A673 (cell line): ENCODE measurements at regions not wholly inside any gene's neighbourhood (a gene's known extent, or its start where the extent isn't known, plus 50 kb on each side); places are given as distances from the start of the nearest gene placed in this dataset.

Experiments used
- BruUV-seq: library from RNA; stranded (reverse); fragments of 400-500 nt; replicated peaks from 2 replicates; lab custom pipeline; 2021; lab: Mats Ljungman, UMichigan
- CTCF ChIA-PET: fragments of 300-600 bp; sonication (Branson Sonifier 250); formaldehyde crosslinking; loops from one replicate; lab custom pipeline; 2022; ENCODE audit warnings: antibody characterized with exemption; lab: Charles Lee
- POLR2A ChIA-PET: fragments of 300-600 bp; sonication (Branson Sonifier 250); formaldehyde crosslinking; loops from one replicate; lab custom pipeline; 2022; ENCODE audit warnings: antibody characterized with exemption; ENCODE audit not compliant: low non-redundant PET; lab: Charles Lee
- DNase-seq: peaks from one replicate; pipeline ENCODE4 v3.0.0-alpha.2; 2015; ENCODE audit warnings: low spot score
- H3K27ac ChIP-seq: fragments of 200-600 bp; sonication (generic); 2 replicates; pipeline ENCODE4 v1.5.1; 2016; ENCODE audit warnings: mixed run types, low read depth, mild to moderate bottlenecking, mixed read lengths, antibody characterized with exemption, low read length; ENCODE audit not compliant: poor library complexity, severe bottlenecking
- H3K27me3 ChIP-seq: fragments of 200-600 bp; sonication (generic); replicated peaks from 2 replicates; pipeline ENCODE4 v1.6.1; 2017; ENCODE audit warnings: mixed run types, low read depth, mild to moderate bottlenecking, mixed read lengths, antibody characterized with exemption, low read length; ENCODE audit not compliant: insufficient read depth, poor library complexity
- H3K36me3 ChIP-seq: fragments of 200-600 bp; sonication (generic); 2 replicates; pipeline ENCODE4 v1.6.1; 2016; ENCODE audit warnings: mixed run types, mild to moderate bottlenecking, mixed read lengths, antibody characterized with exemption, low read length; ENCODE audit not compliant: insufficient read depth, poor library complexity, severe bottlenecking
- H3K4me1 ChIP-seq: fragments of 200-600 bp; sonication (generic); 2 replicates; pipeline ENCODE4 v1.6.1; 2017; ENCODE audit warnings: mixed run types, mild to moderate bottlenecking, mixed read lengths, antibody characterized with exemption, low read length; ENCODE audit not compliant: insufficient read depth, poor library complexity, severe bottlenecking
- H3K4me3 ChIP-seq: fragments of 200-600 bp; sonication (generic); 2 replicates; pipeline ENCODE4 v1.5.1; 2016; ENCODE audit warnings: low read depth, mixed run types, mild to moderate bottlenecking, mixed read lengths, low read length; ENCODE audit not compliant: poor library complexity, severe bottlenecking
- H3K9me3 ChIP-seq: fragments of 200-600 bp; sonication (generic); 2 replicates; pipeline ENCODE4 v1.6.1; 2016; ENCODE audit warnings: mixed run types, low read depth, mild to moderate bottlenecking, mixed read lengths, antibody characterized with exemption, low read length; ENCODE audit not compliant: poor library complexity, severe bottlenecking
- EZH2 ChIP-seq: fragments of 200-600 bp; sonication (generic); IDR thresholded peaks from 2 replicates; pipeline ENCODE4 v1.6.1; 2017; ENCODE audit warnings: borderline replicate concordance, low read depth, mild to moderate bottlenecking, mixed read lengths, antibody characterized with exemption, low read length; ENCODE audit not compliant: poor library complexity, severe bottlenecking
- intact Hi-C: fragments of 100-400 bp; cut with micrococcal nuclease; formaldehyde crosslinking; loops from one replicate; pipeline ENCODE4 v1.10.0; 2022; ENCODE audit not compliant: unreplicated experiment
- TF ChIP-seq, protein P1 (sequence below): fragments of 300-800, 200-600 bp; sonication (generic); conservative IDR thresholded peaks from 2 replicates; pipeline ENCODE4 v1.5.1; 2017; ENCODE audit warnings: low read depth, mild to moderate bottlenecking, antibody characterized with exemption, low read length, moderate library complexity, mixed read lengths

DNA sequence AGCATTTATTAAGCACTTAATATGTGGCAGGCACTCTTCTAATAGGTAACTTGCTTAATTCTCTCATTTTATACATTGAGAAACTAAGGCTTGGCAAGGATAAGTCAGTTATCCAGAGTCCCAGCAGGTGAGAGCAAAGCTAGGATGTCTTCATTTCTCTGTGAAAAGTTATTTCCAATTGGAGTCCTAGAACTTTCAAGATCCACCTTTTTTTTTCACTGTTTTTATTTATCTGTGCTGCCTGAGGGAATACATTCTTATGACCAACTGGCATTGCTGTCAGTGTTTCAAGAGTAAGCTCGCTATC is 56.2 kb upstream of the ETAA1 start:
- CTCF ChIA-PET = no interaction called here
- Histone ChIP-seq H3K4me1 (no peaks in the 10 kb centered on the region), H3K9me3 (no peaks in the 10 kb centered on the region), H3K27ac (no peak overlapping the region), H3K4me3 (no peak overlapping the region), H3K36me3 (no peaks in the 10 kb centered on the region), H3K27me3 (no peaks in the 10 kb centered on the region)
- intact Hi-C loops = no loop called here
- POLR2A ChIA-PET = no interaction called here
- TF ChIP-seq, protein P1, sequence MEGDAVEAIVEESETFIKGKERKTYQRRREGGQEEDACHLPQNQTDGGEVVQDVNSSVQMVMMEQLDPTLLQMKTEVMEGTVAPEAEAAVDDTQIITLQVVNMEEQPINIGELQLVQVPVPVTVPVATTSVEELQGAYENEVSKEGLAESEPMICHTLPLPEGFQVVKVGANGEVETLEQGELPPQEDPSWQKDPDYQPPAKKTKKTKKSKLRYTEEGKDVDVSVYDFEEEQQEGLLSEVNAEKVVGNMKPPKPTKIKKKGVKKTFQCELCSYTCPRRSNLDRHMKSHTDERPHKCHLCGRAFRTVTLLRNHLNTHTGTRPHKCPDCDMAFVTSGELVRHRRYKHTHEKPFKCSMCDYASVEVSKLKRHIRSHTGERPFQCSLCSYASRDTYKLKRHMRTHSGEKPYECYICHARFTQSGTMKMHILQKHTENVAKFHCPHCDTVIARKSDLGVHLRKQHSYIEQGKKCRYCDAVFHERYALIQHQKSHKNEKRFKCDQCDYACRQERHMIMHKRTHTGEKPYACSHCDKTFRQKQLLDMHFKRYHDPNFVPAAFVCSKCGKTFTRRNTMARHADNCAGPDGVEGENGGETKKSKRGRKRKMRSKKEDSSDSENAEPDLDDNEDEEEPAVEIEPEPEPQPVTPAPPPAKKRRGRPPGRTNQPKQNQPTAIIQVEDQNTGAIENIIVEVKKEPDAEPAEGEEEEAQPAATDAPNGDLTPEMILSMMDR = no peak
- TF ChIP-seq EZH2 = no peak
- DNase-seq = no peak
- no TSS peak for BruUV-seq

DNA sequence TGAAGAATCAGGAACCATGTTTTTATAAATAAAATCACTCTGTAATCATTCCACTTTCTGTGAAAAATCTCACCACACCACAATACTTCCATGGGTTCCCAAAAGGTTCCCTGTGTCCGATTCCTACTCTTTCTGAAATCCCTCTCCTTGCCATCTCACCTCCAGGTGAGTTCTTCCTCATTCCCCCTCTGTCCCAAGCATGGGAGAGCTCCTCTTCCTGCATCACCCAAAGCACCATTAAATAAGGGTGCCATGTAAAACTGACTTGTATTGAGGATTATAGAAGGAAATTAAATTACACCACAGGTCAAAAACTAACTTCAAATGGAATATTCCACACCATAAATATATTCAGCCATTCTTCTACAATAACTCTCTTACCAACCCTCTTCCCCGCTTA is 55.8 kb upstream of the ETAA1 start:
- DNase-seq = no peak
- Histone ChIP-seq H3K4me3 (no peak overlapping the region), H3K4me1 (no peaks in the 10 kb centered on the region), H3K36me3 (no peaks in the 10 kb centered on the region), H3K27me3 (no peaks in the 10 kb centered on the region), H3K9me3 (no peaks in the 10 kb centered on the region), H3K27ac (no peak overlapping the region)
- ChIA-PET POLR2A (no interaction called here), CTCF (no interaction called here)
- no TSS peak for BruUV-seq
- intact Hi-C loops = no loop called here
- TF ChIP-seq EZH2 = no peak
- TF ChIP-seq, protein P1 = no peak

DNA sequence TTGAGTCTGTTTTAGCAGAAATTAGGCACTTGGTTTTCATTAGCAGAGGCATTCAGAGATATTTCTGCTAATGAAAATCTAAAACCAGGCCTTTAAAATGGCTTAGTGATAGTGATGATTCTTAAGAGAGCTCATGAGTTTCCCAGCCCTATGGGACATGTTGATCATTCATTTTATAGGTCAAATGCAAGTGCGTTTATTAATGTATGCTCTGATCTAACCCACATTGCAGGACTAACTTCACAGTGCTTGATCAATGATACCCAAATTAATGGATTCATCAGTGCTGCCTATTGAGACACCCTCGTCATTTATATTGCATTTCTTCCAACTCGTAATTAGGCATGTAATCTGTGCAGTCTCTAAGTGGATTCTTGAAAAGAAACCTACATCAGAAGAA is 54.7 kb upstream of the ETAA1 start:
- H3K4me3 ChIP-seq = no peak overlapping the region
- no peaks in the 10 kb centered on the region for H3K9me3 ChIP-seq
- intact Hi-C loops = no loop called here
- no peak overlapping the region for H3K27ac ChIP-seq
- no TSS peak for BruUV-seq
- no peaks in the 10 kb centered on the region for H3K27me3 ChIP-seq
- H3K4me1 ChIP-seq = no peaks in the 10 kb centered on the region
- H3K36me3 ChIP-seq = no peaks in the 10 kb centered on the region
- TF ChIP-seq, protein P1 = no peak
- no peak for TF ChIP-seq EZH2
- ChIA-PET CTCF (no interaction called here), POLR2A (interaction anchor here (0.7 kb wide), 1 partner anchor 286 kb away, joined by 3 read pairs; no protein-coding TSS in a partner anchor)
- DNase-seq = no peak
